MM.1S (cell line): ENCODE measurements at regions not wholly inside any gene's neighbourhood (a gene's known extent, or its start where the extent isn't known, plus 50 kb on each side); places are given as distances from the start of the nearest gene placed in this dataset.

Experiments
- CTCF ChIP-seq: fragments of 300-600 bp; sonication (generic); IDR thresholded peaks from 2 replicates; pipeline ENCODE4 v1.5.1; 2016; ENCODE audit warnings: antibody characterized with exemption, low read length, mixed read lengths
- EZH2 ChIP-seq: fragments of 300-600 bp; sonication (generic); optimal IDR thresholded peaks from 2 replicates; pipeline ENCODE3; 2017; ENCODE audit warnings: low read depth, mild to moderate bottlenecking, antibody characterized with exemption, low read length, mixed read lengths

GRCh38 chr4:136371231-136371630, 1161.1 kb downstream of the PCDH18 start:
- no peak for TF ChIP-seq CTCF
- no peak for TF ChIP-seq EZH2
